ENCODE measurements at regions not wholly inside any gene's neighbourhood (a gene's known extent, or its start where the extent isn't known, plus 50 kb on each side); places are given as distances from the start of the nearest gene placed in this dataset.

- intact Hi-C loops (cut with DNase I): no loop called here
- no peak for DNase-seq (ENCODE audit: low spot score)
Measured at GRCh38 chr6:18861204-18861603, 474.1 kb downstream of the RNF144B start.

GRCh38 chr6:18883268-18883667, 496.1 kb downstream of the RNF144B start:
- DNase-seq (ENCODE audit: low spot score): no peak
- intact Hi-C loops (cut with DNase I): no loop called here

- intact Hi-C loops (cut with DNase I): no loop called here
- no peak for DNase-seq (ENCODE audit: low spot score)
Measured at GRCh38 chr6:18883851-18884250, 496.7 kb downstream of the RNF144B start.

- intact Hi-C loops (cut with DNase I): no loop called here
- DNase-seq (ENCODE audit: low spot score): no peak
Measured at GRCh38 chr6:18893540-18894269, 506.6 kb downstream of the RNF144B start.

GRCh38 chr6:18897350-18897749, 510.2 kb downstream of the RNF144B start:
- intact Hi-C loops (cut with DNase I): no loop called here
- DNase-seq (ENCODE audit: low spot score): no peak

- DNase-seq (ENCODE audit: low spot score): no peak
- intact Hi-C loops (cut with DNase I): loop anchor here in 1 of 2 donors (10.0 kb wide), 1 partner anchor 310 kb away; no protein-coding TSS in a partner anchor
Measured at GRCh38 chr6:18904681-18905080, 517.5 kb downstream of the RNF144B start.

GRCh38 chr6:18920701-18921100, 533.6 kb downstream of the RNF144B start:
- DNase-seq (ENCODE audit: low spot score): no peak

GRCh38 chr6:18931086-18931485, 543.9 kb downstream of the RNF144B start:
- DNase-seq (ENCODE audit: low spot score): no peak
- intact Hi-C loops (cut with DNase I): no loop called here

More at GRCh38 chr6:18920701-18921100, 533.6 kb downstream of the RNF144B start:
- intact Hi-C loops (cut with DNase I): no loop called here

GRCh38 chr6:18958146-18958545, 571.0 kb downstream of the RNF144B start:
- intact Hi-C loops (cut with DNase I): no loop called here

GRCh38 chr6:18961566-18961965, 574.4 kb downstream of the RNF144B start:
- intact Hi-C loops (cut with DNase I): no loop called here
- DNase-seq (ENCODE audit: low spot score): no peak

More at GRCh38 chr6:18958146-18958545, 571.0 kb downstream of the RNF144B start:
- DNase-seq (ENCODE audit: low spot score): no peak

GRCh38 chr6:18962361-18962905, 575.3 kb downstream of the RNF144B start:
- intact Hi-C loops (cut with DNase I): no loop called here
- DNase-seq (ENCODE audit: low spot score): no peak

GRCh38 chr6:18963439-18963838, 576.3 kb downstream of the RNF144B start:
- intact Hi-C loops (cut with DNase I): no loop called here
- no peak for DNase-seq (ENCODE audit: low spot score)

GRCh38 chr6:18973251-18973650, 586.1 kb downstream of the RNF144B start:
- no peak for DNase-seq (ENCODE audit: low spot score)
- intact Hi-C loops (cut with DNase I): loop anchor here in 1 of 2 donors (5.0 kb wide), 1 partner anchor 884 kb away; no protein-coding TSS in a partner anchor

GRCh38 chr6:18976091-18976490, 588.9 kb downstream of the RNF144B start:
- intact Hi-C loops (cut with DNase I): no loop called here
- DNase-seq (ENCODE audit: low spot score): no peak

GRCh38 chr6:18976966-18977365, 589.8 kb downstream of the RNF144B start:
- intact Hi-C loops (cut with DNase I): no loop called here
- no peak for DNase-seq (ENCODE audit: low spot score)

- DNase-seq (ENCODE audit: low spot score): no peak
- intact Hi-C loops (cut with DNase I): no loop called here
Measured at GRCh38 chr6:18978337-18979128, 591.4 kb downstream of the RNF144B start.

GRCh38 chr6:18985061-18985460, 597.9 kb downstream of the RNF144B start:
- intact Hi-C loops (cut with DNase I): no loop called here

GRCh38 chr6:18985996-18986395, 598.8 kb downstream of the RNF144B start:
- no peak for DNase-seq (ENCODE audit: low spot score)
- intact Hi-C loops (cut with DNase I): no loop called here

More at GRCh38 chr6:18985061-18985460, 597.9 kb downstream of the RNF144B start:
- no peak for DNase-seq (ENCODE audit: low spot score)

- no peak for DNase-seq (ENCODE audit: low spot score)
- intact Hi-C loops (cut with DNase I): no loop called here
Measured at GRCh38 chr6:18988636-18989035, 601.5 kb downstream of the RNF144B start.

Data from posterior vena cava (tissue), 2 donors.